B cell (primary cell): ENCODE measurements at regions not wholly inside any gene's neighbourhood (a gene's known extent, or its start where the extent isn't known, plus 50 kb on each side); places are given as distances from the start of the nearest gene placed in this dataset.

Experiments
- ATAC-seq: fragments of 200-7000 bp; cut with Tn5 transposase; one replicate; pipeline ENCODE4 v1.10.0; 2021; ENCODE audit warnings: low read depth, mild to moderate bottlenecking, moderate number of reproducible peaks, moderate library complexity
- CTCF ChIA-PET: fragments of 350-600 bp; sonication (Branson Sonifier 250); formaldehyde crosslinking; loops from one replicate; lab custom pipeline; 2021; ENCODE audit warnings: antibody characterized with exemption, inconsistent platforms; lab: Charles Lee
- POLR2A ChIA-PET: fragments of 350-600 bp; sonication (Branson Sonifier 250); formaldehyde crosslinking; loops from one replicate; lab custom pipeline; 2021; ENCODE audit warnings: antibody characterized with exemption; lab: Charles Lee
- DNase-seq: peaks from one replicate; pipeline ENCODE4 v3.0.0; 2013
- H2AFZ ChIP-seq: 2 replicates; pipeline ENCODE4 v1.6.1; 2012; ENCODE audit warnings: mild to moderate bottlenecking, low read depth, low read length; ENCODE audit not compliant: insufficient read depth, poor library complexity, severe bottlenecking
- H3K27ac ChIP-seq, 2 donors: 1 replicate in 1 of 2; 2 replicates in 1 of 2; pipeline ENCODE4 v1.5.1; 2012 to 2013; ENCODE audit warnings: low read length in 2 of 2, mild to moderate bottlenecking in 2 of 2, moderate library complexity in 1 of 2
- H3K27me3 ChIP-seq, 4 experiments: fragments of 200-600 bp in 1 of 4; sonication (generic) in 1 of 4; replicated peaks in 1 of 4; 1 replicate in 2 of 4; 2 replicates in 2 of 4; pipeline versions ENCODE4 v1.6.1 to v1.7.0; 2013 to 2016; ENCODE audit warnings: low read length in 3 of 4, mild to moderate bottlenecking in 2 of 4, mixed read lengths in 1 of 4, moderate library complexity in 1 of 4; ENCODE audit not compliant: insufficient read depth in 4 of 4, control insufficient read depth in 3 of 4; ENCODE audit errors: control extremely low read depth in 1 of 4
- H3K36me3 ChIP-seq, 2 experiments: replicated peaks in 1 of 2; 1 replicate in 1 of 2; 2 replicates in 1 of 2; pipeline versions ENCODE4 v1.6.1 to v1.7.1; 2013; ENCODE audit warnings: low read length in 1 of 2; ENCODE audit not compliant: insufficient read depth in 2 of 2, control insufficient read depth in 1 of 2; ENCODE audit errors: control extremely low read depth in 1 of 2, extremely low read depth in 1 of 2
- H3K4me1 ChIP-seq, 2 donors: fragments of 200-600 bp in 1 of 2; sonication (generic) in 1 of 2; 1 replicate in 1 of 2; 2 replicates in 1 of 2; pipeline versions ENCODE4 v1.5.1 to v1.6.1; 2013 to 2017; ENCODE audit warnings: low read length in 2 of 2; ENCODE audit not compliant: control insufficient read depth in 2 of 2, insufficient read depth in 2 of 2
- H3K4me2 ChIP-seq: replicated peaks from 2 replicates; pipeline ENCODE3; 2012; ENCODE audit warnings: mild to moderate bottlenecking, low read depth, low read length; ENCODE audit not compliant: poor library complexity, severe bottlenecking
- H3K4me3 ChIP-seq, 5 experiments: fragments of 200-600 bp in 1 of 5; sonication (generic) in 1 of 5; 1 replicate in 3 of 5; 2 replicates in 2 of 5; pipeline versions ENCODE4 v1.5.1 to v1.7.0; 2011 to 2016; ENCODE audit warnings: low read length in 4 of 5, mild to moderate bottlenecking in 4 of 5, low read depth in 2 of 5, control low read depth in 1 of 5, moderate library complexity in 1 of 5; ENCODE audit not compliant: insufficient read depth in 1 of 5; ENCODE audit errors: control extremely low read depth in 1 of 5, extremely low read depth in 1 of 5
- H3K79me2 ChIP-seq: fragments of 200-600 bp; sonication (generic); one replicate; pipeline ENCODE4 v1.6.0; 2016; ENCODE audit warnings: low read length; ENCODE audit not compliant: control insufficient read depth, insufficient read depth
- H3K9ac ChIP-seq: fragments of 200-600 bp; sonication (generic); 2 replicates; pipeline ENCODE4 v1.6.1; 2017; ENCODE audit warnings: mild to moderate bottlenecking, low read length, moderate library complexity
- H3K9me3 ChIP-seq, 3 donors: one replicate each; pipeline versions ENCODE4 v1.6.1 to v1.7.1; 2013; ENCODE audit warnings: low read length in 2 of 3; ENCODE audit not compliant: control insufficient read depth in 2 of 3, insufficient read depth in 1 of 3; ENCODE audit errors: control extremely low read depth in 1 of 3
- H4K20me1 ChIP-seq: 2 replicates; pipeline ENCODE4 v1.6.0; 2012; ENCODE audit warnings: mild to moderate bottlenecking, low read length; ENCODE audit not compliant: insufficient read depth, control insufficient read depth, poor library complexity, severe bottlenecking
- H3K27ac Mint-ChIP-seq: one replicate; pipeline ENCODE4 v1.8.0; 2021; ENCODE audit warnings: mixed read lengths
- H3K27me3 Mint-ChIP-seq: one replicate; pipeline ENCODE4 v1.8.0; 2021; ENCODE audit warnings: mixed read lengths
- H3K4me1 Mint-ChIP-seq: one replicate; pipeline ENCODE4 v1.8.0; 2021; ENCODE audit warnings: mixed read lengths
- H3K4me3 Mint-ChIP-seq: one replicate; pipeline ENCODE4 v1.8.0; 2021; ENCODE audit warnings: mixed read lengths
- H3K9me3 Mint-ChIP-seq: one replicate; pipeline ENCODE4 v1.8.0; 2022; ENCODE audit warnings: mixed read lengths; ENCODE audit not compliant: insufficient read depth
- EZH2 ChIP-seq: IDR thresholded peaks from 2 replicates; pipeline ENCODE4 v1.6.1; 2012; ENCODE audit warnings: borderline replicate concordance, low read depth, mild to moderate bottlenecking, moderate library complexity, low read length; ENCODE audit not compliant: insufficient read depth, poor library complexity, severe bottlenecking
- WGBS: methylation state at CpG from one replicate; pipeline ENCODE4 v1.1.5; 2013; ENCODE audit warnings: missing lambda C conversion rate; ENCODE audit not compliant: insufficient coverage; 5-methylcytosine and 5-hydroxymethylcytosine counted together
- intact Hi-C: fragments of 100-400 bp; cut with micrococcal nuclease; formaldehyde crosslinking; loops from one replicate; pipeline ENCODE4 v1.10.0; 2022
- TF ChIP-seq, protein P1 (sequence below): fragments of 200-600 bp; IDR thresholded peaks from one replicate; pipeline ENCODE4 v1.8.0; 2022; ENCODE audit warnings: antibody characterized with exemption, mild to moderate bottlenecking

- no peaks in the 10 kb centered on the region for H3K36me3 ChIP-seq
- no CpG with 5 or more reads among the region's 3 CpGs for WGBS
- no peak for ATAC-seq
Measured at GRCh38 chr3:106191913-106192312, 323.1 kb upstream of the CBLB start.

DNA sequence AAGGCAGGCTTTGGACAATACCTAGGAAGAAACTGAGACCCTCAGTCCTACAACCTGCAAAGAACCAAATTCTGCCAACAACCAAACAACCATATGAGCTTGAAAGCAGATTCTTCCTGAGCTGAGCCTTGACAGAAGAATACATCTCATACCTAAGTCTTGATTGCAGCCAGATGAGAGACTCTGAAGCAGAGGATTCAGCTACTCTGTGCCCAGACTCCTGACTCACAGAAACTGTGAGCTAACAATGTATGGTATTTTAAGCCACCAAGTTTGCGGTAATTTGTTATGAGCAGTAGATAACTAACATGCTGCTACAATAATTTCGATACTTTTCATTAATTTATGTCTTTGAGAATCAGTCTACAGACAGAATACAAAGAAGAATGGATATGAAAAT, 325.1 kb upstream of the CBLB start:
- H3K79me2 ChIP-seq, result no peaks in the 10 kb centered on the region
- peaks cover 2% of the 10 kb centered on the region for H3K9me3 Mint-ChIP-seq
- no peak for DNase-seq
- WGBS, result no CpG with 5 or more reads among the region's 2 CpGs
- no peaks in the 10 kb centered on the region for H3K4me1 Mint-ChIP-seq
- no peaks in the 10 kb centered on the region for H3K27me3 Mint-ChIP-seq
- TF ChIP-seq EZH2, result no peak
- TF ChIP-seq, protein P1, sequence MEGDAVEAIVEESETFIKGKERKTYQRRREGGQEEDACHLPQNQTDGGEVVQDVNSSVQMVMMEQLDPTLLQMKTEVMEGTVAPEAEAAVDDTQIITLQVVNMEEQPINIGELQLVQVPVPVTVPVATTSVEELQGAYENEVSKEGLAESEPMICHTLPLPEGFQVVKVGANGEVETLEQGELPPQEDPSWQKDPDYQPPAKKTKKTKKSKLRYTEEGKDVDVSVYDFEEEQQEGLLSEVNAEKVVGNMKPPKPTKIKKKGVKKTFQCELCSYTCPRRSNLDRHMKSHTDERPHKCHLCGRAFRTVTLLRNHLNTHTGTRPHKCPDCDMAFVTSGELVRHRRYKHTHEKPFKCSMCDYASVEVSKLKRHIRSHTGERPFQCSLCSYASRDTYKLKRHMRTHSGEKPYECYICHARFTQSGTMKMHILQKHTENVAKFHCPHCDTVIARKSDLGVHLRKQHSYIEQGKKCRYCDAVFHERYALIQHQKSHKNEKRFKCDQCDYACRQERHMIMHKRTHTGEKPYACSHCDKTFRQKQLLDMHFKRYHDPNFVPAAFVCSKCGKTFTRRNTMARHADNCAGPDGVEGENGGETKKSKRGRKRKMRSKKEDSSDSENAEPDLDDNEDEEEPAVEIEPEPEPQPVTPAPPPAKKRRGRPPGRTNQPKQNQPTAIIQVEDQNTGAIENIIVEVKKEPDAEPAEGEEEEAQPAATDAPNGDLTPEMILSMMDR, result no peak
- no peak for ATAC-seq
- intact Hi-C loops, result no loop called here
- no peak overlapping the region for H3K4me3 ChIP-seq
- POLR2A ChIA-PET, result no interaction called here
- H3K27me3 ChIP-seq, result no peaks in the 10 kb centered on the region
- H3K9ac ChIP-seq, result no peak overlapping the region
- peaks cover 0 to 2% (median 0%) of the 10 kb centered on the region in 3 donors for H3K9me3 ChIP-seq
- H3K4me2 ChIP-seq, result no peak overlapping the region
- CTCF ChIA-PET, result interaction anchor here (0.5 kb wide), 1 partner anchor 12 kb away, joined by 5 read pairs; no protein-coding TSS in a partner anchor
- no peak overlapping the region for H3K27ac ChIP-seq
- no peaks in the 10 kb centered on the region for H3K4me1 ChIP-seq
- H3K27ac Mint-ChIP-seq, result no peak overlapping the region
- no peaks in the 10 kb centered on the region for H4K20me1 ChIP-seq
- no peak overlapping the region for H2AFZ ChIP-seq
- H3K36me3 ChIP-seq, result no peaks in the 10 kb centered on the region
- no peak overlapping the region for H3K4me3 Mint-ChIP-seq

More at GRCh38 chr3:106191913-106192312, 323.1 kb upstream of the CBLB start:
- Mint-ChIP-seq H3K4me3 (no peak overlapping the region), H3K27ac (no peak overlapping the region), H3K4me1 (no peaks in the 10 kb centered on the region), H3K27me3 (no peaks in the 10 kb centered on the region), H3K9me3 (peaks cover 2% of the 10 kb centered on the region)
- H3K9ac ChIP-seq, result no peak overlapping the region
- no peaks in the 10 kb centered on the region for H4K20me1 ChIP-seq
- H3K9me3 ChIP-seq, result peaks cover 0 to 2% (median 0%) of the 10 kb centered on the region in 3 donors
- TF ChIP-seq, protein P1, result no peak
- TF ChIP-seq EZH2, result no peak
- DNase-seq, result no peak
- H3K79me2 ChIP-seq, result no peaks in the 10 kb centered on the region
- CTCF ChIA-PET, result no interaction called here
- no peak overlapping the region for H3K27ac ChIP-seq
- no peak overlapping the region for H3K4me3 ChIP-seq
- intact Hi-C loops, result no loop called here
- H3K4me2 ChIP-seq, result no peak overlapping the region
- POLR2A ChIA-PET, result interaction anchor here (0.6 kb wide), 1 partner anchor 22 kb away, joined by 3 read pairs; no protein-coding TSS in a partner anchor
- H2AFZ ChIP-seq, result no peak overlapping the region
- no peaks in the 10 kb centered on the region for H3K4me1 ChIP-seq
- no peaks in the 10 kb centered on the region for H3K27me3 ChIP-seq
